Bronchial epithelial cell (primary cell): ENCODE measurements at regions not wholly inside any gene's neighbourhood (a gene's known extent, or its start where the extent isn't known, plus 50 kb on each side); places are given as distances from the start of the nearest gene placed in this dataset.
A peak's percentile ranks its signal among the peaks of the same experiment; 100 is the strongest.

ENCODE experiments used
- DNase-seq: peaks from one replicate; pipeline ENCODE4 v3.0.0-alpha.2; 2010; ENCODE audit warnings: low read depth
- FAIRE-seq: peaks from 2 replicates; lab custom pipeline; 2011; peaks lifted over from hg19 to GRCh38; lab: Jason Lieb, UNC
- H3K27me3 ChIP-seq: 2 replicates; pipeline ENCODE4 v1.5.1; 2011; ENCODE audit warnings: low read length; ENCODE audit not compliant: control insufficient read depth, insufficient read depth
- H3K36me3 ChIP-seq: 2 replicates; pipeline ENCODE4 v1.5.1; 2011; ENCODE audit warnings: low read length; ENCODE audit not compliant: control insufficient read depth, insufficient read depth
- H3K4me3 ChIP-seq: 2 replicates; pipeline ENCODE4 v1.5.1; 2011; ENCODE audit warnings: mild to moderate bottlenecking, low read depth, low read length, control low read depth
- CTCF ChIP-seq: IDR thresholded peaks from 2 replicates; pipeline ENCODE4 v1.5.1; 2011; ENCODE audit warnings: mild to moderate bottlenecking, moderate library complexity, low read length, control low read depth, inconsistent platforms; ENCODE audit not compliant: insufficient read depth, severe bottlenecking

GRCh38 chr4:64166365-64166764 lies 242.9 kb downstream of the TECRL start:
- H3K27me3 ChIP-seq, result no peaks in the 10 kb centered on the region
- H3K36me3 ChIP-seq, result no peaks in the 10 kb centered on the region
- FAIRE-seq, result no peak
- no peak for TF ChIP-seq CTCF
- no peak overlapping the region for H3K4me3 ChIP-seq
- DNase-seq, result no peak

- TF ChIP-seq CTCF, result peak; percentile 73
- H3K36me3 ChIP-seq, result no peaks in the 10 kb centered on the region
- no peaks in the 10 kb centered on the region for H3K27me3 ChIP-seq
- no peak overlapping the region for H3K4me3 ChIP-seq
- FAIRE-seq (no peak), DNase-seq (peak; percentile 61)
These were observed 250.5 kb downstream of the TECRL start for GRCh38 chr4:64158648-64159326.

DNA sequence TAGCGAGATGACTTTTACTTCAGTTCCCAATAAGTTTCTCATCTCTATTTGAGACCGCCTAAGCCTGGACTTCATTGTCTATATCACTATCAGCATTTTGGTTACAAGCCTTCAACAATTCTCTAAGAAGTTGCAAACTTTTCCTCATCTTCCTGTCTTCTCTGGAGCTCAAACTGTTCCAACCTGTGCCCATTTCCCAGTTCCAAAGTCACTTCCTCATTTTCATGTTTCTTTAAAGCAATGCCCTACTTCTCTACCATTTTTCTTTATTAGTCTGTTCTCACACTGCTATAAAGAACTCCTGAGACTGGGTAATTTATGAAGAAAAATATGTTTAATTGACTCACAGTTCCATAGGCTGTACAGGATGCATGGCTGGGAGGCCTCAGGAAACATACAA lies 251.9 kb downstream of the TECRL start:
- Histone ChIP-seq H3K27me3 (no peaks in the 10 kb centered on the region), H3K4me3 (no peak overlapping the region), H3K36me3 (no peaks in the 10 kb centered on the region)
- no peak for DNase-seq
- TF ChIP-seq CTCF, result no peak
- no peak for FAIRE-seq

DNA sequence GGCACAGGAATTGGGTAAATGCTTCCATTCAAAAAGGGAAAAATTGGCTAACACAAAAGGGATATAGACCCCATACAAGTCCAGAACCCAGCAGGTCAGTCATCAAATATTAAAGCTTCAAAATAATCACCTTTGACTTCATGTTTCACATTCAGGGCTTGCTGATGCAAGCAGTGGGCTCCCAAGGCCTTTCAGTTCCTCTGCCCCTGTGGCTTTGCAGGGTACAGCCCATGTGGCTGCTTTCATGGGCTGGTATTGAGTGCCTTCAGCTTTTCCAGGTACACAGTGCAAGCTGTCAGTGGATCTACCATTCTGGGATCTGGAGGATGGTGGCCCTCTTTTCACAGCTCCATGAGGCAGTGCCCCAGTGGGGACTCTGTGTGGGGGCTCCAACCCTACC lies 253.0 kb downstream of the TECRL start:
- no peak overlapping the region for H3K4me3 ChIP-seq
- H3K36me3 ChIP-seq, result no peaks in the 10 kb centered on the region
- no peak for TF ChIP-seq CTCF
- no peak for FAIRE-seq
- no peaks in the 10 kb centered on the region for H3K27me3 ChIP-seq
- no peak for DNase-seq

GRCh38 chr4:64146030-64146429 lies 263.2 kb downstream of the TECRL start:
- Histone ChIP-seq H3K4me3 (no peak overlapping the region), H3K36me3 (no peaks in the 10 kb centered on the region), H3K27me3 (no peaks in the 10 kb centered on the region)
- FAIRE-seq (no peak), DNase-seq (no peak)
- no peak for TF ChIP-seq CTCF

DNA sequence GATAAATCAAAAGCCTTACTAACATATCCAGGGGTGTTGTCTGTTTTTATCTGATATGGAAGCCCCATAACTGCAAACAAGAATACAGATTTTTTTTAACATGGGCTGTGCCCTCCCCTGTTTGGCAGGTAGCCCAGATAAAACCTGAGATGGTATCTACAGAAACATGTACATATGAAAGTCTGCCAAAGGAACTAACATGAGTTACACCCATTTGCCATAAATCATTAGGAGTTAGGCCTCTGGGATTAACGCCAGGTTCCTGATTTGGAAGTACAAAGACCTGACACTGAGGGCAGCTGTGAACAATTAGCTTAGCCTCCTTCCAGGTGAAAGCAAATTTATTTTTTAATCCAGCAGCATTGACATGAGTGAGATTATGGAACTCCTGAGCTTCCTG lies 264.3 kb downstream of the TECRL start:
- DNase-seq (no peak), FAIRE-seq (no peak)
- no peaks in the 10 kb centered on the region for H3K36me3 ChIP-seq
- H3K27me3 ChIP-seq, result no peaks in the 10 kb centered on the region
- TF ChIP-seq CTCF, result no peak
- H3K4me3 ChIP-seq, result no peak overlapping the region
